KMS-11 (cell line): ENCODE measurements at regions not wholly inside any gene's neighbourhood (a gene's known extent, or its start where the extent isn't known, plus 50 kb on each side); places are given as distances from the start of the nearest gene placed in this dataset.

ENCODE experiments used
- H2AFZ ChIP-seq: fragments of 200-600 bp; sonication (generic); 2 replicates; pipeline ENCODE4 v1.6.1; 2016; ENCODE audit warnings: antibody characterized with exemption, mixed run types, low read depth
- H3K27ac ChIP-seq: fragments of 200-600 bp; sonication (generic); 2 replicates; pipeline ENCODE4 v1.6.1; 2016; ENCODE audit warnings: mild to moderate bottlenecking, mixed run types
- H3K27me3 ChIP-seq: fragments of 200-600 bp; sonication (generic); 2 replicates; pipeline ENCODE4 v1.6.1; 2017; ENCODE audit warnings: mild to moderate bottlenecking, low read depth, mixed run types, moderate library complexity; ENCODE audit not compliant: insufficient read depth
- H3K36me3 ChIP-seq: fragments of 200-600 bp; sonication (generic); 2 replicates; pipeline ENCODE4 v1.6.1; 2017; ENCODE audit warnings: mild to moderate bottlenecking, mixed run types; ENCODE audit not compliant: insufficient read depth
- H3K4me1 ChIP-seq: fragments of 200-600 bp; sonication (generic); 2 replicates; pipeline ENCODE4 v1.6.1; 2016; ENCODE audit warnings: mild to moderate bottlenecking, low read depth, mixed run types; ENCODE audit not compliant: poor library complexity, severe bottlenecking
- H3K4me2 ChIP-seq: fragments of 200-600 bp; sonication (generic); 2 replicates; pipeline ENCODE4 v1.7.0; 2016; ENCODE audit warnings: mild to moderate bottlenecking, mixed run types
- H3K4me3 ChIP-seq: fragments of 200-600 bp; sonication (generic); IDR thresholded peaks from 2 replicates; pipeline ENCODE4 v1.6.1; 2017; ENCODE audit warnings: low read depth, low read length, mixed read lengths; ENCODE audit not compliant: insufficient read depth
- H3K79me2 ChIP-seq: fragments of 200-600 bp; sonication (generic); 2 replicates; pipeline ENCODE4 v1.6.1; 2016; ENCODE audit warnings: low read depth, mixed run types; ENCODE audit not compliant: insufficient read depth
- H3K9ac ChIP-seq: fragments of 200-600 bp; sonication (generic); 2 replicates; pipeline ENCODE4 v1.6.1; 2016; ENCODE audit warnings: mild to moderate bottlenecking, mixed run types
- H4K20me1 ChIP-seq: fragments of 200-600 bp; sonication (generic); 2 replicates; pipeline ENCODE4 v1.6.1; 2016; ENCODE audit warnings: mild to moderate bottlenecking, mixed run types; ENCODE audit not compliant: insufficient read depth
- TF ChIP-seq, protein P1 (sequence below): fragments of 200-600 bp; sonication (generic); conservative IDR thresholded peaks from 2 replicates; pipeline ENCODE4 v1.6.1; 2017; ENCODE audit warnings: low read depth, mild to moderate bottlenecking, antibody characterized with exemption, low read length, moderate library complexity, mixed read lengths

DNA sequence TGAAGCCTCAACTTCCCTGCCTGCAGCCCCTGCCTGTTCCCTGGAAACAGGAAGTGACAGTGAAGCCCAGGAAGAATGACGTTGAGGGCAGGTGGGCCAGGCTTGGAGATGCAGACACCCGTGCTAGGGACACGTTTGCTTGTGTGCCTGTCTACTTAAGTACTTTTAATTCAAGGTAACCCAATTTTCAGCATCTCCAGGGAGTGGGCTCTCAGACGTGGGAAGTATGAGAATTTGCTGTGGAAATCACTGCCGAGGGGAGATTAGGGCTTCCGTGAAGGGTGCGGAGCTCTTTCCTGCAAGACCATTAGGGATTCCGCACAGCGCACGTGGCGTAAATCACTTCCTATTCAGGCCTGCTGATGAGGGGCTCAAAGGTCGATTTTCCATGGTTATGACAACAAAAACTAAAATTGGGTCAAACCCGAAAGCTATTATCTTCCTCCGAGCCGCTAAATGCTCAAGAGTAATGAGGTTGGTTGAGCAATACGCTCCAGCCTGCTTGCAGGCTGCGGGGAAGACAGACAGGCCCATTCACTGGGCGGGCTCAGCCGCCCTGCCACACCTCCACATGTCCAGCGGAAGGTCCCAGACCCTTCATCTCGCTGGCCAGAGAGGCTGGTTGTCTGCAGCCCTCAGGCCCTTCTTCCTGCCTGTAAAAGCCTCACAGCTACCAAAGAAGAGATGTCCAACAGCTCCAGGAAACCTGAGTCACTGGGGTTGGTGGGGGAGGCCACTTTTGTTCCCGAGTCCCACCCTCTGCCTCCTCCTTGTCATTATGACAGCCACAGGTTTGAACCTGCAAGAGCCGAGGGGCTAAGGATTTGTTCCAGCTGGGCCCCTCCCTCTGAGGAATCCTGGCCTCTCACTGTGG is 109.9 kb downstream of the RBFOX3 start:
- Histone ChIP-seq H3K9ac (no peak overlapping the region), H2AFZ (no peak overlapping the region), H4K20me1 (no peaks in the 10 kb centered on the region), H3K79me2 (no peaks in the 10 kb centered on the region), H3K27me3 (peaks cover 82% of the 10 kb centered on the region), H3K27ac (no peak overlapping the region), H3K4me3 (no peak overlapping the region), H3K4me1 (no peaks in the 10 kb centered on the region), H3K4me2 (no peak overlapping the region), H3K36me3 (no peaks in the 10 kb centered on the region)
- TF ChIP-seq, protein P1, sequence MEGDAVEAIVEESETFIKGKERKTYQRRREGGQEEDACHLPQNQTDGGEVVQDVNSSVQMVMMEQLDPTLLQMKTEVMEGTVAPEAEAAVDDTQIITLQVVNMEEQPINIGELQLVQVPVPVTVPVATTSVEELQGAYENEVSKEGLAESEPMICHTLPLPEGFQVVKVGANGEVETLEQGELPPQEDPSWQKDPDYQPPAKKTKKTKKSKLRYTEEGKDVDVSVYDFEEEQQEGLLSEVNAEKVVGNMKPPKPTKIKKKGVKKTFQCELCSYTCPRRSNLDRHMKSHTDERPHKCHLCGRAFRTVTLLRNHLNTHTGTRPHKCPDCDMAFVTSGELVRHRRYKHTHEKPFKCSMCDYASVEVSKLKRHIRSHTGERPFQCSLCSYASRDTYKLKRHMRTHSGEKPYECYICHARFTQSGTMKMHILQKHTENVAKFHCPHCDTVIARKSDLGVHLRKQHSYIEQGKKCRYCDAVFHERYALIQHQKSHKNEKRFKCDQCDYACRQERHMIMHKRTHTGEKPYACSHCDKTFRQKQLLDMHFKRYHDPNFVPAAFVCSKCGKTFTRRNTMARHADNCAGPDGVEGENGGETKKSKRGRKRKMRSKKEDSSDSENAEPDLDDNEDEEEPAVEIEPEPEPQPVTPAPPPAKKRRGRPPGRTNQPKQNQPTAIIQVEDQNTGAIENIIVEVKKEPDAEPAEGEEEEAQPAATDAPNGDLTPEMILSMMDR = no peak

DNA sequence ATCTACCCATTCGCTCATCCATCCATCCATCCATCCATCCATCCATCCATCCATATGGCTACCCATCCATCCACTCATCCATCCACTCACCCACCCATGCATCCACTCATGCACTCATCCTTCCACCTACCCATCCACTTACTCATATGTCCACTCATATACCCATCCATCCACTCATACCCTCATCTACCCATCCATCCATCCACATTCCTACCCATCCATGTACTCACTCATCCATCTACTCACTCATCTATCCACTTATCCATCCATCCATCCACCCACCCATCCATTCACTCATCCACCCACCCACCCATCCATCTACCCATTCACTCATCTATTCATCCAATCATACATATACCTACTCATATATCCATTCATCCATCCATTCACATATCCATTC is 112.0 kb downstream of the RBFOX3 start:
- H3K36me3 ChIP-seq = no peaks in the 10 kb centered on the region
- H3K79me2 ChIP-seq = no peaks in the 10 kb centered on the region
- no peak overlapping the region for H3K4me2 ChIP-seq
- no peaks in the 10 kb centered on the region for H3K4me1 ChIP-seq
- peaks cover 72% of the 10 kb centered on the region for H3K27me3 ChIP-seq
- no peak overlapping the region for H2AFZ ChIP-seq
- H3K9ac ChIP-seq = no peak overlapping the region
- H3K4me3 ChIP-seq = no peak overlapping the region
- H3K27ac ChIP-seq = no peak overlapping the region
- no peaks in the 10 kb centered on the region for H4K20me1 ChIP-seq
- TF ChIP-seq, protein P1 = no peak

DNA sequence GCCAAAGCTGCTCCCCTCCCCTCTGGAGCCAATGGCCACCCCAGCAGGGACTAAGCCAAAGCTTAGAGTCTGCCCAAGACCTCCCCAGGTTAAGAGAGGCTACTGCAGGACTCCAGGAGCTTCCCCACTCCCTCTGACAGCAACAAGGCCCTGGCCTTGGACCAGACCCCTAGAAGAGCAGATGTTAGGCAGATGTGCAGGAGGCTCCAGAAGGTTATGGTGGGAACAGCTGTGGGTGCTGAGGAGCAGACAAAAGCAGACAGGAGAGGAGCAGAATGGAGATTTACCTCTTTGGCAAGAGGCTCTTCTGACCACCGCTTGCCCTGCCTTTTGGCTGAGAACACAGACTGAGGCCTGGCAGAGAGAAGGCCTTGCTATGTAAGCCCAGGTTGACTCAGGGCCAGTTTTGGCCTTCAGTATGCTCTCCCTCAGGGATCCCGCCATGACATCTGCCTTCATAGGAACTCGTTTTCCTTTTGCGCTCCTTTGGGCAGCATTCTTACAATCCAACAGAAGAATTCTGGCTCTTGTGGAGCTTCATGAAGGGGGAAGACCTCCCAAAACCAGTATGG is 113.0 kb downstream of the RBFOX3 start:
- H3K4me3 ChIP-seq = no peak overlapping the region
- no peaks in the 10 kb centered on the region for H3K79me2 ChIP-seq
- H3K27ac ChIP-seq = no peak overlapping the region
- no peak overlapping the region for H2AFZ ChIP-seq
- TF ChIP-seq, protein P1 = no peak
- H3K4me1 ChIP-seq = no peaks in the 10 kb centered on the region
- peaks cover 70% of the 10 kb centered on the region for H3K27me3 ChIP-seq
- H3K9ac ChIP-seq = no peak overlapping the region
- no peak overlapping the region for H3K4me2 ChIP-seq
- no peaks in the 10 kb centered on the region for H3K36me3 ChIP-seq
- no peaks in the 10 kb centered on the region for H4K20me1 ChIP-seq

DNA sequence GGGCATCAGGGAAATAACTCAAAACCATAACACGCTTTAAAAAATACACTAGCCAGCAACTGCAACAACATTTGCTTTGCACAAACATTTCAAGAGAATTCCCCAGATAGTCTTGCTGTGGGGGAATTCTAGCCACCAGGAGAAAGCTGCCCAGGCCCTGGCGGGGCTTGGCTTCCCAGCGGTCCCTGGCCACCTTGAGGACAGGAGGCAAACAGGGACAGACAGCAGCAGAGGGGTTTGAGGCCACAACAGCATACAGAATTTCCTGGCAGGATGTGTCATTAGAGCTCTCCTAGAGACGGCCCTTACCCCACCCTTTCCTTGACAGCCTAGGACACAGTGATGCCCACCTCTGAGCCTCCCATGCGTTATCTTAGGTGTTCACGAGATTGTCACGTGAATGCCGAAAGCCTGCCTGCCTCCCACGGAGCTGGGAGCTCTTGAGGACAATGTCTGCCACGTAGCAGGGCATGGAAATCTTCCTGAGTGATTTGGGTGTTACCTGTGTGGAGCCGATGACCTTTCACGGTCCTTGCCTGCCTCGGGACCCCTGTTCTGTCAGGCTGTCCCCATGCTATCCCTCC is 114.3 kb downstream of the RBFOX3 start:
- H3K27ac ChIP-seq = no peak overlapping the region
- H3K27me3 ChIP-seq = peaks cover 69% of the 10 kb centered on the region

More for the DNA sequence above, 114.3 kb downstream of the RBFOX3 start:
- Histone ChIP-seq H3K9ac (no peak overlapping the region), H2AFZ (no peak overlapping the region), H3K36me3 (no peaks in the 10 kb centered on the region), H4K20me1 (no peaks in the 10 kb centered on the region), H3K4me2 (no peak overlapping the region), H3K4me1 (no peaks in the 10 kb centered on the region), H3K79me2 (no peaks in the 10 kb centered on the region), H3K4me3 (no peak overlapping the region)
- TF ChIP-seq, protein P1 = no peak
